ENCODE measurements at regions not wholly inside any gene's neighbourhood (a gene's known extent, or its start where the extent isn't known, plus 50 kb on each side); places are given as distances from the start of the nearest gene placed in this dataset.
"Not testable (repeated sequence)": the region's sequence is repeated elsewhere in the genome, so short reads cannot be mapped to it uniquely, and the experiment has no call there.

DNA sequence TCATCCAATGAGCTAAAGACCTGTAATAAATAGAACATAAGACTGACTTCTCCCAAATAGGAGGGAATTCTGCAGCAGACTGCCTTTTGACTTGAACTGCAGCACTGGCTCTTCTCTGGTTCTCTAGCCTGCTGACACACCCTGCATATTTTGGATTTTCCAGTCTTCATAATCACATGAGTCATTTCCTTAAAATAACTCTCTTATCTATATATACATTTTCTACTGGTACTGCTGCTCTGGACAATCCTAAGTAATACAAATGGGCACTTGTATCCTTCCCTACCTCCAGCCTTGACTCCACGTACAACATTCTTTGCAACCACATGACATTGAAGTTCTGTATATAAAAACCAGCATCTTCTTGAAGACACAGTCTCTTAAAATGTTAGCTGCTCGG is 429.4 kb upstream of the TMPRSS15 start:
- no peak for ATAC-seq

DNA sequence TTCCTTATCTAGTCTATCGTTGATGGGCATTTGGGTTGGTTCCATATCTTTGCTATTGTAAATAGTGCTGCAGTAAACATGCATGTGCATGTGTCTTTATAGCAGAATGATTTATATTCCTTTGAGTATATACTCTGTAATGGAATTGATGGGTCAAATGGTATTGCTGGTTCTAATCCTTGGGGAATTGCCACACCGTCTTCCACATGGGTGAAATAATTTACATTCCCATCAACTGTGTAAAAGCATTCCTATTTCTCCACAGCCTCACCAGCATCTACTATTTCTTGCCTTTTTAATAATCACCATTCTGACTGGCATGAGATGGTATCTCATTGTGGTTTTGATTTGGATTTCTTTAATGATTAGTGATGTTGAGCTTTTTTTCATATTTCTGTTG is 430.5 kb upstream of the TMPRSS15 start:
- not testable (repeated sequence) for ATAC-seq

DNA sequence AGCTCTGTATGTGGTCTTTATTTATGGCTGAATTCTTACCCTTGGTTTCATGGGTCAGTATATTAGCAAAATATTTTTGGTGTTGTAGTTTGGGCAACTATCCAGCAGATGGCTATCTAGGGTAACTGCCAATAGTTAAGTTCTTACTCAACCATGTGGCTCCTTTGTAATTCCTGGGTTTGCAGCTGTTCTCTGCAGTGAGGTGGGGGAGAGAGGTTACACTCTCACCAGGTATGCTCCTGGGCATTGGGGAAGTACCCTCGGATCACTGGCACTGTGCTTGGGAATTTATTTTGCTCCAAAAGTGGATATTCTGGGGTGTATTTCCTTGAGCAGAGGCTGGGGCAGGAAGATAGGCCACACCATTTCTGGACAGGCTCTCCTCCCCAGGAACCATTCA is 436.7 kb upstream of the TMPRSS15 start:
- ATAC-seq: no peak

DNA sequence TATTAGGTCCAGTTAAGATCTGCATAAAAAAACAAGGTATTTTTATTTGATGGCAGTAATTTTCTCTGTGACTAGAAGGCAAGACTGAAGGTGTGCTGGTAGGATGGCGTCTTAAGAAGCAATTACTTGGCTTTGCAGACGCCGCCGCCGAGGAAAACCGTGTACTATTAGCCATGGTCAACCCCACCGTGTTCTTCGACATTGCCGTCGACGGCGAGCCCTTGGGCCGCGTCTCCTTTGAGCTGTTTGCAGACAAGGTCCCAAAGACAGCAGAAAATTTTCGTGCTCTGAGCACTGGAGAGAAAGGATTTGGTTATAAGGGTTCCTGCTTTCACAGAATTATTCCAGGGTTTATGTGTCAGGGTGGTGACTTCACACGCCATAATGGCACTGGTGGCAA is 454.0 kb upstream of the TMPRSS15 start:
- ATAC-seq: not testable (repeated sequence)

DNA sequence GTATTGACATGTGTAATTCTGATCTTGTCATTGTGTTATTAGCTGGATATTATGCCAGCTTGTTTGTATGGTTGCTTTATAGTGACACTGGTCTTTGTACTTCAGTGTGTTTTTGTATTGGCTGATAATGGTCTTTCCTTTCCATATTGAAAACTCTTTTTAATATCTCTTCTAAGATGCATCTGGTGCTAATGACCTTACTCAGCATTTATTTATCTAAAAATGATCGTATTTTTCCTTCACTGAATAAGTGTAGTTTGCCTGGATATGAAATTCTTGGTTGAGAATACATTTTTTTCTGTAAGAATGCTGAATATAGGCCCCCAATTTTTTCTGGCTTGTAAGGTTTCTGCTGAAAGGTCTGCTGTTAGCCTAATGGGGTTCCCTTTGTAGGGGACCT is 465.5 kb upstream of the TMPRSS15 start:
- ATAC-seq: no peak

DNA sequence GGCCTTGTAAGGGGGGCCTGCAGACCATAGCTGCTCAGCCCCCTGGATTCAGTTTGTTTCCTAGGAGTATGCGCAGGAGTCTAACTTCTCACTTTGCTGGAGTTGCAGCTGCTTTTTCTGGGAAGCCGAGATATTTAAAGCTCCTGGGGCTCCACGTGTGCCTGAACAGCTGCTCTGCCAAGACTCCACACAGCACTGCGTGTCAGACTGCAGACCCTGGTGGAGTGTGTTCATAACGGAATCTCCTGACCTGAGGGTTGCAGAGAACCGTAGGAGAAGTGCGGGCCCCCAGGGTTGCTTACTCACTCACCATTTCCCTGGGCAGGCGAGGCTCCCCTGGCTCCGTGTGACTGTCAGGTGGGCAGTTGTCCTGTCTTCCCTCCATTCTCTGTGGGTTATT is 474.3 kb upstream of the TMPRSS15 start:
- no peak for ATAC-seq

DNA sequence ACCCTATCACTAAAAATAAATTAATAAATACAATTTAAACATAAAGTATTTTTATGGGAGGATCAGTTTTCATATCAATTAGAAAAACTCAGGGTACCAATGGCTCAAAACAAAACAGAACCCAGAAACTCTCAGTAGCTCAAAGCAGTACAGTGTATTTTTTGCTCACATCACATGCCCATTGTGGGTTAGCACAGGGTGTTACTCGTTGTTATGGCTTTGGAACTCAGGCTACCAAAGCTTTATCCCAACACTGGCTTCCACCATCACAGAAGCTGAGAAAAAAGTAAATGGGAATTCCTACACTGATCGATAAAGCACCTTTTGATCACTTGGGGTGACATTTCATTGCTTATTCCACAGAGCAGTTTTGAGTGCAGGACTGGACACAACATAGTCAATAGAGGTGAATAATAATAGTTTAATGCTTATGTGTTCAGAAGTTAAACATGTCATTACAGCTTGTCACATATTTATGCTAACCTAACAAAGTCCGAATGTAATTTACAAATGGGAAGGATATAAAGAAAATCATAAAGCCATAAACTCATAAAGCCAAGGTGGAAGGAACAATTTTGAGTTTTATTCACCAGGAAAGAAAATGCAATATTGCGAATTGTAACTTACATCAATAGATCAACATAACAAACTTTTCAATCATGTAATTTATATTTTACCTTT is 484.5 kb upstream of the TMPRSS15 start:
- no peak for ATAC-seq

DNA sequence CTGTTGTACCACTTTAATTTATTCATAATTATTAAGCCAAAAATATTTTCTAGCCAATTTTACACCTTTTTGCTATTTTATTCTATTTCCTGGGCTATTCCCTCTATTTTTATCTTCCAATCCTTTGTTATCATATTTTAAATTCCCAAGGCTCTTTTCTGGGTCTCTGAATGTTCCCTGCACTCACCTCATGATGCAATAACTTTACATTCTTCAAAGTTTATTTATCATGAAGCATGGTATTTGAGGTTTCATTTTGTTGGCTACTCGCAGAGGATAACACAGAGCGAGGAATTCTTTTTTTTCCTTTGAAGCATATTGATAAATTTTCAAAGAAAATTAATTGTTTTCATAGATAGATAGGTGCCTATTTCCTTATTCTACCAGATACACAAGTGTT is 489.8 kb upstream of the TMPRSS15 start:
- no peak for ATAC-seq

DNA sequence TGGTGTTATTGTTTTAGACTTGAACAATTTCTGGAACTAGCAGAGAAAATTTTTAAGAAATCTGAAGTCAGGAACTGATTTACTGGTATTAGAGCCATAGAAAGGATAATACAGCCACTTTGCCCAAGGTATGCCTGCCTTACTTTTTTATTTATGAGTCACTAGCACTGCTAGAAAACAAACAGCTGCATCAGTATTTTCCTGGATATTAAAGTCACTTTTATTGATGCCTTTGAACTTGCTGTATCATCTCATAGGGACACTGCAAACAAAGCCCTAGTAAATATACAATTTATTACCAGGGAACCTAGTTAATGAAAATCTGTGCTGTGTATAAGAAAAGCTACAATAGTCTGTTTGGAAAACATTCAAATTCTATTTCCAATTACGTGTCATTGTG is 490.8 kb upstream of the TMPRSS15 start:
- no peak for ATAC-seq

DNA sequence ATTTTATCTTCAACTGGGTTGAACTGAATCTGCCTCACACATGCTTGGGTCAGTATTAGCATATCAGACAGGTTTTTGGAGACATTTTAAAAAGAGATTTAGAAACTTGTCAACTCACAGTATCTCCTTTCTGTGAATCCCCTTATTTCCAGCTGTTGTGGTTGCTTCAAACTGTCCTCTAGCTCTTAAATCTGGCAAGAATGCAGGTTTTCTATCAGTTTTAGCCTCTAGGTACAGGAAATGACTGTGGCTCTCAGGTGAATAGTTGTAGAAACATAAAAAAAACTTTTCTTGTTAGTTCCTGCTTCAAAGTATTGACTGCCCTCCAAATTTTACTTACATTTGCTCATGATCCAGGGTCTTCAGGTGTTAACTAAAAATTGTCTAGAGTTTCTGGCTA is 495.7 kb upstream of the TMPRSS15 start:
- ATAC-seq: no peak

DNA sequence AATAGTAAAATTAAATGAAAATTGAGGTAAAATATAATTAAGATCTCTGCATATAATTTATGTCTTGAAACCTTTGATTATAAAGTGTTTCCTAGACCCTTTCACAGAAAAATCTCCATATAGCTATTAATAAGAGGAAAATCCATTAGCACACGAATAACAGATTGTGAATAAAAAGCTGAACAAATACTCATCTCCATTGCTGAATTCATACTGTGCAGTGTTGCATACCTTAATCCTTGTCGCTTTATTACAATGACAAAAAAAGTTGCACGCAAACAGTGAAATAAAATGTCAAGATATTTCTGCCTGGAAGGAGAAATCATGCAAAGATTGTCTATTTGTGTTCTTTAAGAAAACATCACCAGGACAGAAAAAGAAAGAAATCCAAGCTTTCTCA is 499.1 kb upstream of the TMPRSS15 start:
- ATAC-seq: no peak

DNA sequence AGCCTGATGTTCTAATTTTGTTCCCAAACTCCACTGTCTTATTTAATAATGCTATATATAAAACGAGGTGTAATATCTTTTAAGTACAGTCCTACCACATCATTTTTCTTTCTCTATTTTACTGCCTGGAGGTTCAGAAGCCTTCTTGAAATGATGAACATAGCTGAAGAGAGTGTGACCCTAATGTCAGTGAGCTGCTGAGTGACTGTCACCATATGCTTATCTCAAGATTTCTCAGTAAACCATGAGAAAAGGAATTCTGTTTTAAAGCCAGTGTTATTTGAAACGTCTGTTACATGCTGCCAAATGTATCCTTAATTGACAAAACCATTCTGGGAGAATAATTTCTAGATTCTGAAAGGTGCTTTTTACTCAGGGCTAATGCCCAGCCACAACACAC is 503.5 kb upstream of the TMPRSS15 start:
- no peak for ATAC-seq

DNA sequence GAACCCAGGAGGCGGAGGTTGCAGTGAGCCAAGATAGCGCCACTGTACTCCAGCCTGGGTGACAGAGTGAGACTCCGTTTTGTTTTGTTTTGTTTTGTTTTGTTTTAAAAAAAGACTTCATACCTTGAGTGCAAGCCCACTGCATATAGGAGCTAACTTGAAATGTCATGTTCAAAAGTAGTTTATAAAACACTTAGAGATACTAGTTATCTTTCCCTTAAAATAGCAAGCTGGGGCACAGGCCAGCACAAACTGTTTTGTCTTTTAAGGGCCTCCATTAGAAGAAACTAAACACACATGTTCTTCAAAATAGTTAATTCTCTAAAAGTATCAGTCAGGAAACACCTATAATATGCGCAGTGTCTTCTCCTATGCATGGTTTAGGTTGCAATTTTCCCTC is 505.1 kb upstream of the TMPRSS15 start:
- ATAC-seq: no peak

DNA sequence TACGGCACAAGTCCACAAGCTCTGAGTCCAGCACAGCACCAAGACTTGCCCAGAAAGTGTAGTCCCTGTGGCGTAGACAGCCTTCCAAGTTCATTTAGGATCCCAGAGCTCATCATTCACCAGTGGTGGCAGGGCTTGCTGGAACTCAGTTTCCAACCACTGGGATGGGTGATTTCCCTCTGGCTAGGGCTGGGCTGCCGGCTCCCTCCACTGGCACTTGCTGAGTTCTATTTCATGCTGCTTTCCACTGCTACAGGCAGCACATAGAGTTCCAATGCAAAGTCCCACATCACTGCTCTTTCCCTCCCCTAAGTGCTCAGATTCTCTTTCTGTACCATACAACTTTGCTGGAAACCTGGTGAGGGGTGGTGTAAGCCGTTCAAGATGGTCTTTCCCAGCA is 510.3 kb upstream of the TMPRSS15 start:
- no peak for ATAC-seq

DNA sequence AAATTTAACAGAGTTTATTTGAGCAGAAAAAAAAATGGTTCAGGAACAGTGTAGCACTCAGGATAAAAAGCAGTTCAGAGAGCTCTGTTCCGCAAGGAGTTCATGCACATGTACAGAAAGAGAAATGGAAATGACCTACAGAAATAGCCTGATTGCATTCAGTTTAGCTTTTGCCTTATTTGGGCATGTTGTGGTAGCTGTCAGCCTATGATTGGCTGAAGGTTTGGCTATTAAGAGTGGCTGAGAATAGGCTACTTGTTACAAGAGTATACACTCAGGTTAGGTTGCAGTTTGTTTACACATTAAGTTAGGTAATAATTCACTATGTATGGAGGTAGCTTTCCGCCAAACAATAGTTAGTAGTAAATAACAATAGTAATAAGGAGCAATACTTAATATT is 511.0 kb upstream of the TMPRSS15 start:
- ATAC-seq: no peak

DNA sequence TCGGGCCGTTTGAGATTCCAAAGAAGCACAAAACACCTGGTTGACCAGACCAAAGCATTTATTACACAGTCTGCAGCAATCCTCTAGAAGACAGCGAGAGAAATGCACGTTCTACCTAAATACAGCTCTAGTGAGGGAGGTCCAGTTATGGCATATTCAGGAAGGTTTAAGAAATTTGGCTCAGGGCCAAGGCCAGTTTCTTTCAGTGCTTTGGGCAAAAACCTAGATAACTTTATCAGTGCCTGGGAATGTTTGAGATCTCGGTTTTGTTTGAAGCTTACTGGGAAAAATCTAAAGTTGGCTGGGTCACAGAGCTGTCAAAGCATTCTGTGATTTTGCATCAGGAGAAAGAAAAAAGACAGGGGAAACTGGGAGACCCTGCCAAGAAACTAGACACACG is 514.0 kb upstream of the TMPRSS15 start:
- no peak for ATAC-seq

DNA sequence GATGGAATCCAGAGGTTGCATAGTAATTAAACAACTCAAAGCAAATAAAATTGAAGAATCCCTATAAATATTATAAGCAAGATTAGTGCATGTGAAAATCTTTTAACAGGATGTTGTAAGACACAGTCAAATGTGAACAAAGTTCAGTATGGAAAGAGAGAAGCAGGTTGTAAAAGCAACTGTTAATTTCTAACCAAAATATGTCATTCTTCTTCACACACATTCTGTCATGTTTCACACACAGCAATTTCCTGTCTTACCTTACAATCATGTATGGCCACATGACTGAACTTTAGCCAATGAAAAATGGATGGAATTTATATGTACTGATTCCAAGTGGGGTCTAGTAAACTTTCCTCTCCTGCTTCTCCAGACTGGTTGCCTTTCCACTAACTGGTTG is 527.7 kb upstream of the TMPRSS15 start:
- no peak for ATAC-seq

DNA sequence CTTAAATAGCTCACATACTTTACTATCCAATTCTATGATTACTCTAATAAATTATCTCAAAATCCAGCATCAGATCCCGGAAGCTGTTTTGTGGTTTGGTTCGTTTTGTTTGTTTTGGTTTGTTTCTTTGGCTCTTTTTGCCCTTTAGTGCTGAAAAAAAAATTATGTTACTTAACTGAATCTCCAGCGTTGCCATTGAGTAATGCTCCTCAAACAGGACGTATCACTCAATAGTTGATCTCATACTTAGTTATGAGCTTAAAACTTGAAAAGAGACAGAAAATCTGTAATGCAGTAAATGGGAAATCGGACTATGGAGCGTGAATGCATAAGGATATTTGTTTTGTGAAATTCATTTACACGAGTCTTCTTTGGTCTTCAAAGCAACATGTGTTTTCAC is 533.8 kb upstream of the TMPRSS15 start:
- no peak for ATAC-seq

DNA sequence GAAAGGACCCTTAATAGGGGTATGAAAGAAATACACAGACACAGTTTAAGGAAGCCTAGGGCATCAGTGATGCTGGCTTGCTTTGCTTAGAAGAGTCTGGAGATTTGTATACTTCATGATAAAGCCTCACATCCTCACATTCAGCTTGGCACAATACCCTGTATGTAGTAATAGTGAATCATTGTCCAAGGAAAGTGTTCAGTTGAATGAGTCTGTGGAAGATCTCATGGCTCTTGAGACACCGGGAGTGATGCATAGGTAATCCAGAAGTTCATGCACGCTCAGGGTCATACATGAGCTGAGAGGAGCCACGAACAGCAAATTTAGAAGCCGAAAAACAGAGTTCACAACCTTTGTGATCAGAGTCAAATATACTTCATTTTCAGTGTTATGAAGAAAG is 537.2 kb upstream of the TMPRSS15 start:
- no peak for ATAC-seq

DNA sequence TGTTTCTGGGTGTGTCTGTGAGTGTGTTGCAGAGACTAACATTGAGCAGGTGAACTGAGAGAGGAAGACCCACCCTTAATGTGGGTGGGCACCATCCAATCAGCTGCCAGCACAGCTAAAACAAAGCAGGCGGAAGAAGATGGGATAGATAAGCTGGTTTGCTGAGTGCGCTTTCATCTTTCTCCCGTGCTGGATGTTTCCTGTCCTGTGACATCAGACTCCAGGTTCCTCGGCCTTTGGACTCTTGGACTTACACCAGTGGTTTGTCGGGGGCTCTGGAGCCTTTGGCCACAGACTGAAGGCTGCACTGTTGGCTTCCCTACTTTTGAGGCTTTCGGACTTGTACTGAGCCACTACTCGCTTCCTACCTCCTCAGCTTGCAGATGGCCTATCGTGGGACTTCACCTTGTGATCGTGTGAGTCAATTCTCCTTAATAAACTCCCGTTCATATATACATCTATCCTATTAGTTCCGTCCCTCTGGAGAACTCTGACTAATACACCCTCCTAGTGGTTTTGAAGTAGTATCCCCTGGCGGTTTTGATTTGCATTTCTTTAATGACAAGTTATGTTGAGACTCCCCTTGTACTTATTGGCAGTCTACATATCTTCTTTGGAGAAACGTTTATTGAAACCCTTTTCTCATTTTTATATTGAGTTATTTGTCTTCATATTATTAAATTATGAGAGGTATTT is 546.6 kb upstream of the TMPRSS15 start:
- ATAC-seq: no peak

DNA sequence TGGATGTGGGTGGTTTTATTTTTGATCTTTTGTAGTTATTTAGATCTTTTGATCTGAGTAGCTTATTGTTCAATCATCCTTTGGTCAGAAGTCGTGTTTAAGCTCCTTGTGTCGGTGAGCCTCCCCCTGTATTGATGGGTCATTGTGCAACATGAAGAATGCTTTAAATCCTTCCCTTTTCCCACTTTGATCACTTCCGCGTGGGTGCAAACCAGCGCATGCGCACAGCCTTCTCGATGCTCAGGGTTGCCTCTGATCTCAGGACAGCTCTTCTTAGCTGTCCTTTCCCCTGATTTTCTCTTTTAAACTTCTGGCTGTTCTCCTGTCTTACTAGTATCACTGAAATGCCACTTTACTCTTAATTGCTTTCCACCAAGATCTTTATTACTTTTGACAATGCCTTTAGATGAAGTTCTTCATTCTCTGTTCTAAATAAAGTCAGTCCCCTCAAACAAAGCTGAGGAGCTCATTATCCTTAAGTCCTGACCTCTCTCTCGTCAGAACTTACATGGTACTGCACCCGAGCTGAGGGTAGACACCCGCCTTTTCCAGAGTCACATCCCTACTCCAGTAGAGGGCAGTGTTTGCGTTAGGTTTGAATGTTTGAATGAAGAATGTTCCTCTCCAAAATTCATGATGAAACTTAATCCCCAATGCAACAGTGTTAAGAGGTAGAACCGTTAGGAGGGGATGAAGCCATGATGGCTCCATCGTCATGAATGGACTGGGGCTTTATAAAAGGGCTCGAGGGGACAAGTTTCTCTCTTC is 547.9 kb upstream of the TMPRSS15 start:
- ATAC-seq: no peak

DNA sequence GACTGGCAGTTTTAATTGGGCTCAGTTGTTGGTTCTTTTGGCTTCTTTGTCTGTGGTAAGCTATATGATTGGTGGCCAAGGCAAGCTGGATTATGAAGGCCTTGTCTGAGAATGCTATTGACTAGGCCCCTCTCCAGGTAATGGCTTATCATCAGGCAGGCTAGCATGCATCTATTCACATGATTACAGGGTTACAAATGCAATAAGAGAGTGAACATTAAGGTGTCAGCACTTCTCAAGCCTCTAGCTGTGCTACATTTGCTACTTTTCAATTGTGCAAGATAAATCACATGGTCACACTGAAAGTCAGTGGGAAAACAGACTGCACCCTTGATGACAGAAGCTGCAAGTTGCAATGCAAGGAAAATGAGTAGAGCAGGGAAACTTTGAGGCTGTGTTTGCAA is 550.9 kb upstream of the TMPRSS15 start:
- no peak for ATAC-seq

DNA sequence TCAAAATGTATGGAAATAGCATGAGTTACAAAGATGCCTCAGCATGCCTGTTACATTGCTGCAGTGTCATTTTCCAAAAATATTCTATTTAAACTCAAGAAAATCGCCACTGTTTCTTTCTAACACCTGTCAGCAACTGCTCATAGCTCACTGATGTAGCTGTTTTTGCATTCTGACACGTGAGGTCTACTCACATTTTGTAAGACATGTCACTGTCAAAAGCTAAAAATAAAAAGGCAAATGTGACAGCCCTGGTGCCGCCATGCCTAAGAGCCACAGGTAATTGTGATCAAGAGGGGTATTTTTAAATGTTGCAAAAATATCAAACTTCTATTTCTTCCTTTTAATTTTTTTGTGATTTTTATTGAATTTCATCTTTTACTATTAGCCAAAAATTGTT is 556.2 kb upstream of the TMPRSS15 start:
- no peak for ATAC-seq

DNA sequence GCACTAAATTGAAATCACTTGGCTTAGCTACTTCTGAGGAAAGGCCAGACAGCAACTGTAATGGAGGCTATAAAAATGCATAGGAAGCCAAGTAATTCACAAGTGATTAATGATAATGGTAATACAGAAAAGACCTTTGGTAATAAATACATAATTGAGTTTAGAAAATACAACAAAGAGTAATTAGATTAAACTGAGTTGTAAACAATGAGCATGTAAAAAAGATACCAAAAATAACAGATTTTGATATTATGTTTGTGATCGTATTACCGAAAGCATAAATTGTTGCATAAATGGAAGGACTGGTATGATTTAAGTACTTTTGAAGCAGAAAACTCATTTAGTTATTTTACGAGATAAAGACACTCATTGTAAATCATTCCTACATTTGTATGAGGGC is 556.7 kb upstream of the TMPRSS15 start:
- ATAC-seq: no peak

Measured in esophagus mucosa (tissue), 1 donor.